ENCODE measurements at regions not wholly inside any gene's neighbourhood (a gene's known extent, or its start where the extent isn't known, plus 50 kb on each side); places are given as distances from the start of the nearest gene placed in this dataset.

DNA sequence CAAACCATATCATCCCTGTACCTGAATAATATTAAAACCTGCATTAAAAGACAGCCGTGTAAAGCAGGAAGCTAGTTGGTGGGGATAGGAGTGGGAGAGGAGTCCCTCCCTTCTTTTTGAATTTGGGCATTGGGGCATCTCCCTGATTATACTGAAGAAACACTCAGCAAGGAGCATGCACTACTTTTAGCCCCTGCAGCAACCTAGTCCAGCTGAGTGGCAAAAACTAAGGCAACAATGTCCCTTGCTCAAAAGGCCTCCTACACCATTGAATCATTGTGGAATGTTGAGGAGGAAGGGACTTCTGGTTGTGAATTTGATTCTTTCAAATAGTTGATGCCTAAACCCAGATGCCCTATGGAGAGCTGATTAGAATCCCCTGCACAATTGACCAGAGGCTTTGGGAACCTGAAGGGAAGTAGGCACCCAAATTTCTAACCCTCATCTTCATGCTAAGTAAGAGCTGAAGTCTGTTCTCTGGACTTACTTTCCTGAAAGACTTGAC is 111.7 kb downstream of the DDX1 start:
- no peak for TF ChIP-seq POLR2A (IDR thresholded peaks at IDR 0.05; ENCODE audit: low read depth, low read length)
- no peak for TF ChIP-seq TAF1 (IDR thresholded peaks at IDR 0.05; ENCODE audit: borderline replicate concordance, low read depth, low read length)
- DNase-seq (ENCODE audit: insufficient read length) (no peak), FAIRE-seq (no peak)

DNA sequence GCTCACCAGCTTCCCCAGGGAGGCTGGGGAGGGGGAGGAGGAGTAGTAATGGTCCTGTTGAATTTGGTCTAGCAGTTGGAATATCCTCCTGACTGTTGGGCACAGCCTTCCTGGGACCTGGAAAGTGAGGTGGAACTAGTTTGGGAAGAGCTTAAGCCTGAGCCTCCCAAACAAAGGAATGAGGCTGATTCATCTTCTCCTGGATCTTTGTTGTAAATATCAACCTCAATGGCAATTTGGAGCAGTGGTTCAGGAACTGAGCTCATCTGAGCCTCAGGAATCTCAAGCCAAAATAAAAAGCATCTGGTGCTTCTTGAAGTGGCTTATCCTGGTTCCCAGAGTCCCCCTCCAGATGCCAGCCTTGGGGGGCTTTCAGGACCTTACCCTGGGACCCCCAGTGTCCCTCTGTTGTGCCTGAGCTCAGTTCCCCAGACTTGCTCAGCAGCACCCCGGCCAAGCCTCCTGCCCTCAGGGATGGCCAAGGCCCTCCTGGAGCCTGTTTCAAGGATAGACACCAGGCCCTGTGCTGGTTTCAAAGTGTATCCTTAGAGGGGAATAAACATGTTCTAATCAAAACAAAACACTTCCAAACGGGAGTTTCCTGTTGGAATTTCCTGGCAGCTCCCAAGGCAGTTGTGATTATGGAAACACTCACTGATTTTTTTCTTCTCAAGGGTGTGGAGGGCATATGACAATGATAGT is 112.6 kb downstream of the DDX1 start:
- FAIRE-seq (no peak), DNase-seq (ENCODE audit: insufficient read length) (no peak)
- TF ChIP-seq TAF1 (IDR thresholded peaks at IDR 0.05; ENCODE audit: borderline replicate concordance, low read depth, low read length) (no peak), POLR2A (IDR thresholded peaks at IDR 0.05; ENCODE audit: low read depth, low read length) (no peak), POLR2AphosphoS5 (IDR thresholded peaks at IDR 0.05; ENCODE audit: low read depth, low read length) (no peak)

DNA sequence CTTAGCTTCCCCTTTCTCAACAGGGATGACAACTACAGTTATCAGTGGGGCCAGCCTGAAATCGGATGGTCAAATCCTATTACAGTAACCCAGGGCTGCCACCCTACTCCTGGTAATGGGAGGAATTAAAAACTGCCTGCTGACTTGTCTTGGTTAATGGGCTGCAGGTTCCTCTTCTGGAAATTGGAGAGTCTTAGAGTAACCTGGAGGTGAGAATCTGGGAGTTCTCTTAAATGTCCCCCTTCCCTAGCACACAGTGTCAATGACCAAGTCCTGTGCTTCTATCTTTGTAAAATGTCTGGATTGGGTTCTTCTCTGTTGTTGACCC is 113.1 kb downstream of the DDX1 start:
- DNase-seq (ENCODE audit: insufficient read length): no peak
- TF ChIP-seq POLR2AphosphoS5 (IDR thresholded peaks at IDR 0.05; ENCODE audit: low read depth, low read length): no peak
- TF ChIP-seq TAF1 (IDR thresholded peaks at IDR 0.05; ENCODE audit: borderline replicate concordance, low read depth, low read length): no peak
- TF ChIP-seq POLR2A (IDR thresholded peaks at IDR 0.05; ENCODE audit: low read depth, low read length): no peak

DNA sequence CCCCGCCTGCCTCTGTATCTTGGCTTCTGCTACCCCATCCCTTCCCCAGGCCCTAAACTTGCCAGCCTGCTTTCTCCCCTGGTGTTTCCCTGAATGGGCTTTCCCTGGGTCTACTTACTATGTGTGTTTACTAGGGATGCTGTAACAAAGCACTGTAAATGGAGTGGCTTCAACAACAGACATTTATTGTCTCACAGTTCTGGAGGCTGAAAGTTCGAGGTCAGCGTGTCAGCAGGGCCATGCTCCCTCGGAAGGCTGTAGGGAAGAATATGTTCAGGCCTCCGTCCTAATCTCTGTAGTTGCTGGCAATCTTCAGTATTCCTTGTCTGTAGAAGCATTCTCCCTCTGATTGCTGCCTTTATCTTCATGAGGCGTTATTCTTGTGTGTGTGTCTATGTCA is 113.6 kb downstream of the DDX1 start:
- DNase-seq (ENCODE audit: insufficient read length): no peak
- no peak for FAIRE-seq
- TF ChIP-seq POLR2AphosphoS5 (IDR thresholded peaks at IDR 0.05; ENCODE audit: low read depth, low read length) (no peak), POLR2A (IDR thresholded peaks at IDR 0.05; ENCODE audit: low read depth, low read length) (no peak), TAF1 (IDR thresholded peaks at IDR 0.05; ENCODE audit: borderline replicate concordance, low read depth, low read length) (no peak)

More for the DNA sequence above, 113.1 kb downstream of the DDX1 start:
- no peak for FAIRE-seq

DNA sequence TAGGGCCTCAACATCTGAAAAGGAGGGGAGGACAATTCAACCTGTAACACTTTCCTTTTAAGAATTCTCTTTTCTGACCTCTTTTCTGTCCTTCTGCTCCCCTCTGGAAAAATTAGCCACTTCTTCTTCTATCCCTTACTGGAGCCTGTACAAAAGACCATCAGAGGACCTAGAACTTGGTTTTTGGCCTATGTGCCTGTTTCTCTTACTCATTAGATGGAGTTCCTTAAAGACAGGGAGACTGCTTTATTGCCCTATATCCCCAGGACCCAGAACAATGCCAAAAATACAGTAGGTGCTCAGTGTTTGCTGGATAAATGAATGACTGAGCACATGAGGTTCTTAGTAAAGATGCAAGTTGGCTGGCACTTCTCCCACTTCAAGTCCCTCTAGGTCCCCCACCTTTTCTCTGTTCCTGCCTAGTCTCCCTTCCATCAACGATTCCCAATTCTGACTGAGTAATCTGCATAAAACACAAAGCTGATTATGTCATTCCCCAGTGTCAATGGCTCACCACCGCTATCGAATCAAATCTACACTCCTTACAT is 114.2 kb downstream of the DDX1 start:
- FAIRE-seq (no peak), DNase-seq (ENCODE audit: insufficient read length) (no peak)
- TF ChIP-seq TAF1 (IDR thresholded peaks at IDR 0.05; ENCODE audit: borderline replicate concordance, low read depth, low read length) (no peak), POLR2A (IDR thresholded peaks at IDR 0.05; ENCODE audit: low read depth, low read length) (no peak), POLR2AphosphoS5 (IDR thresholded peaks at IDR 0.05; ENCODE audit: low read depth, low read length) (no peak)

DNA sequence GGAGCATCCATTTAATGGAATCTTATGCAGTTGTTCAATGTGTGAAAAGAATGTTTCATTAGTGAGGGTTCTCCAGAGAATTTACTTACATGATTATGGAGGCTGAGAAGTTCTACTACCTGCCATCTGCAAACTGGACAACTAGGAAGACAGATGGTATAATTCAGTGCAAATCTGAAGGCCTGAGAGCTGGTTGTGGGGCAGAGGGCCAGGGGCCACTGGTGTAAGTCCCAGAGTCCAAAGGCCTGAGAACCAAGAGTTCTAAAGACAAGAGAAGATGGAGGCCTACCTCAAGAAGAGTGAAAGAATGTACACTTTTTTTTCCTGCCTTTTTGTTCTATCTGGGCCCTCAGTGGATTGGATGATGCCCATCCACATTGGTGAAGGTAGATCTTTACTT is 114.8 kb downstream of the DDX1 start:
- TF ChIP-seq POLR2AphosphoS5 (IDR thresholded peaks at IDR 0.05; ENCODE audit: low read depth, low read length): no peak
- no peak for TF ChIP-seq TAF1 (IDR thresholded peaks at IDR 0.05; ENCODE audit: borderline replicate concordance, low read depth, low read length)
- no peak for TF ChIP-seq POLR2A (IDR thresholded peaks at IDR 0.05; ENCODE audit: low read depth, low read length)
- DNase-seq (ENCODE audit: insufficient read length): no peak

DNA sequence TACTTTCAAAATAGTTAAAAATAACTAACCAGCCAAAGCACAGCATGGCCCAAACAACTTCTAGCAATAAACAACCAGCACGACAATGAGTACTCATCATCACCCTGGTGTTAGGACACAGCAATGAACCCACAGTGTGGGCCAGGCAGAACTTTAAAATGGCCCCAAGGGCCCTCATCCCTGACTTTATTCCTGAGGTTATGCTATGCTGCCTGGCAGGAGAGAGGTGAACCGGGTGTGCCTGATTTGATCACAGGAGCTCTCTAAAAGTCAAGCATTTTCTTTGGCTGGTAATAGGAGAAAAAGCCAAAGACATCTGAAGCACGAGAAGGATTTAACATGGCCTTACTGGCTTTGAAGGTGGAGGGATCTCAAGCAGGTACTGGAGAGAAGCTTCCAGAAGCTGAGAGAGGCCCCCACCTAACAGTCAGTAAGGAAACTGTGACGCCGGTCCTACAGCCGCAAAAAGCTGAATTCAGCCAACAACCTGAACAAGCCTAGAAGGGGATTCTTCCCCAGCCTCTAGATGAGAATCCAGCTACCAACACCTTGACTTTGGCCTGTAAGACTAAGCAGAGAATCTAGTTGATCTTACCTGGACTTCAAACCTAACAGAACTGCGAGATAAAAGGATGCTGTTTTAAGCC is 115.4 kb downstream of the DDX1 start:
- no peak for DNase-seq (ENCODE audit: insufficient read length)
- TF ChIP-seq POLR2A (IDR thresholded peaks at IDR 0.05; ENCODE audit: low read depth, low read length) (no peak), POLR2AphosphoS5 (IDR thresholded peaks at IDR 0.05; ENCODE audit: low read depth, low read length) (no peak), TAF1 (IDR thresholded peaks at IDR 0.05; ENCODE audit: borderline replicate concordance, low read depth, low read length) (no peak)
- no peak for FAIRE-seq

More for the DNA sequence above, 114.8 kb downstream of the DDX1 start:
- FAIRE-seq: no peak

DNA sequence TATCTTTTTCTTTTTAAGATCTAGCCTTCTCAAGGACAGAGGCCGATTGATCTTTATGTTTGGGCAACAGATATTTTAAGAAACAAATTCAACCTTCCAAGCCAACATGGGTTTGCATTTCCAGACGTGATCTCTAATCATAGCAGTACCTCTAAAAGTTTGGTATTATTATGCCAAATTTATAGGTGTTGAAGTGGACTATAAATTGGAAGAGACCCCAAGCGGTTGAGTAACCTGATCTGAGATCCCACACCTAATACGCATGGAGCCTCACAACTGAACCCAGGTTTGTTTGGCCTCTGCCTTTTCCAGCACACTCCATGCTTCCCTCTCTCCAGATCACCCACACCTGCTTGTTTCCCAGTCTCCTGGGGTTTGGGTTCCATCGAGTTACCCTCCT is 116.5 kb downstream of the DDX1 start:
- FAIRE-seq (no peak), DNase-seq (ENCODE audit: insufficient read length) (no peak)
- TF ChIP-seq POLR2A (IDR thresholded peaks at IDR 0.05; ENCODE audit: low read depth, low read length): no peak
- TF ChIP-seq POLR2AphosphoS5 (IDR thresholded peaks at IDR 0.05; ENCODE audit: low read depth, low read length): no peak
- no peak for TF ChIP-seq TAF1 (IDR thresholded peaks at IDR 0.05; ENCODE audit: borderline replicate concordance, low read depth, low read length)

DNA sequence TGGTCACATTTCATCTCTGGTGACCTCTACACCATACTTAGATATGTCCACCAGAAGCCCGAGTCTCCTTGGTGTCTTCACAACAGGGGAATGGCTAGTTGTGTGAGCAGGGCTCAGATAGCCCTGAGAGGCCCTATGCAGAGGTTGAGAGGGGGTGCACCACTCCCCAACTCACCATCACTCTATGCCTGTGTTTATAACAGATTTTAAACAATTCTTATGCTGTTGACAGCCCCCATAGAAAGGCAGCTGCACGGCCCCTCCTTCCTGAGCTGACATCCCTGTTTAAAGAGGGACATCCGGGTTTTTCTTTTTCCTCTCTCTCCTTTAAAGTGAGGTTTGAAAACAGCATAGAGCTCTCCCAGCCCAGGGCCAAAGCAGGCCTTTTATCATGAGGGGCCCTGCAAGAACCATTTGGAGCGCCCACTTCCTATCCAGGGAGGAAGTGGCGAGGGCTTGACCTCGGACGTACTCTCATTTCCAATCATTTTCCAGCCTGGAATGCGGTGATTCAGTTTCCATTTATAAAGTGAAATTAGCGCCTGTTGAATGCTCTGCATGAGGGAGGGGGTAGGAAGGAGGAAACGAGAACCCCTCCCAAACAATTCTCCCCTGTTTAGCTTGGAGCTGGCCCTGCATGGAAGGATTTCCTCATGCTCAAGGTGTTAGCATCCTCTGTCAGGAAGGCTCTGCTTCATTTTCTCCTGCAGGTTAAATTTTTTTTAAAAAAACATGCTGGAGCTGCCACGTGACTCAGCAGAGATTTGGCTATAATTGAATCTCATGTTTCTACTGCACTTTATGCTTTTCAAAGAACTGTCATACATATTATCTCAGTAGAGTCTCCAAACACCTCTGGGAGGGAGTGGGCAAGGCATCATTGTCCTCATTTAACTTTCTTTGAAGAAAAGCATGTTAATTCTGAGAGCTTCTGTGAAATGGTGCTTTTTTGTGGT is 117.5 kb downstream of the DDX1 start:
- DNase-seq (ENCODE audit: insufficient read length): no peak
- TF ChIP-seq POLR2A (IDR thresholded peaks at IDR 0.05; ENCODE audit: low read depth, low read length) (no peak), TAF1 (IDR thresholded peaks at IDR 0.05; ENCODE audit: borderline replicate concordance, low read depth, low read length) (no peak), POLR2AphosphoS5 (IDR thresholded peaks at IDR 0.05; ENCODE audit: low read depth, low read length) (no peak)
- no peak for FAIRE-seq

DNA sequence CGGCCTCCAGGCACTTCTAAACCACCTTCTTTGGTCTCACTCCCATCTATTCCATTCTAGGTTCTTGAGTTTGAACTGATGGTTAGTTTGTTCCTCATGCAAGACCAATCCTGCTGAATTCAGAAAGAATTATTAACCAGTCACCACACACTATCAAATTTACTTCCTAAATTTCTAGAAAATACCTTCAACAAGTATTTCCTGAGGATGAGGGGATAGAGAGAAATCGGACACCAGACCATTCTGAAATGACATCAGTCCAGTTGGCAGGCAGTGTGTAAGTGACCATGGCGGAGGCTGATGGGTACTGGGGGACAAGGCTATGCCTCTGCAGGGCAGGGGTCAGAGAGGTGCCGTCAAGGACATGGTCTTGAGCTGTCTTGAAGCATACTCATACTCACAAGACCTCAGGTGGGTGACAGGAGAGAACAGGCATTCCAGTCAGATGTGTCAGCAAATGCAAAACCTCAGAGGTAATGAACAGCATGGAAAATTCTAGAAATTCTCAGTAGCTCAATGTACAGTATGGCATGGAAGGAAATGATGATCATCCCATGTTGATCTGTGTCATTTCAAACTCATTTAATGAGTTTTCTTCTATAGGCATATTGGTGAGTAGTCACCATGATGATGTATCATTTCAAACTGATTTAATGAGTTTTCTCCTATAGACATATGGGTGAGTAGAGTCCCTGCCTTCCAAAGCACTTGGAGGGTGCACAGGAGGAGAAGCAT is 119.6 kb downstream of the DDX1 start:
- DNase-seq (ENCODE audit: insufficient read length) (no peak), FAIRE-seq (no peak)
- TF ChIP-seq TAF1 (IDR thresholded peaks at IDR 0.05; ENCODE audit: borderline replicate concordance, low read depth, low read length) (no peak), POLR2A (IDR thresholded peaks at IDR 0.05; ENCODE audit: low read depth, low read length) (no peak), POLR2AphosphoS5 (IDR thresholded peaks at IDR 0.05; ENCODE audit: low read depth, low read length) (no peak)

Data from GM12892 (cell line).